ENCODE measurements at regions not wholly inside any gene's neighbourhood (a gene's known extent, or its start where the extent isn't known, plus 50 kb on each side); places are given as distances from the start of the nearest gene placed in this dataset.

DNA sequence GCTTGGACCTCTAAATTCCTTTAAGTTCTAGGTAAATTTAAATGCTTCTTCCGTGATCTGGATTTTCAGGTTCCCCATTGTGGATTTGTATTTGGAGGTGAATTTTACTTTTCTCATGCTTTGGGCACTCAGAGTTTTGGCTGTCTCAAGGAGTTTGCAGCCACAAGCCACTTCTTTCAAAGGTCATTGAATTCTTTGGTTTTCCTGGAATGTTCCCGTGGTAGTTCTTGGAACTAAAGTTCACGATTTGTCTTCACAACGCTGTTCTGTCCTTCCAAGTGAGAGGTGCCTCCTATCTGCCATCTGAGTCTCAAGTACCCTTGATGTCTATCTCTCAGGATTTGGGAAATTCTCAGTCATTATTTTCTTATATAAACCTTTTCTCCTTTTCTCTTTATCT lies 1438.7 kb upstream of the ZEB2 start:
- TF ChIP-seq, protein P1, sequence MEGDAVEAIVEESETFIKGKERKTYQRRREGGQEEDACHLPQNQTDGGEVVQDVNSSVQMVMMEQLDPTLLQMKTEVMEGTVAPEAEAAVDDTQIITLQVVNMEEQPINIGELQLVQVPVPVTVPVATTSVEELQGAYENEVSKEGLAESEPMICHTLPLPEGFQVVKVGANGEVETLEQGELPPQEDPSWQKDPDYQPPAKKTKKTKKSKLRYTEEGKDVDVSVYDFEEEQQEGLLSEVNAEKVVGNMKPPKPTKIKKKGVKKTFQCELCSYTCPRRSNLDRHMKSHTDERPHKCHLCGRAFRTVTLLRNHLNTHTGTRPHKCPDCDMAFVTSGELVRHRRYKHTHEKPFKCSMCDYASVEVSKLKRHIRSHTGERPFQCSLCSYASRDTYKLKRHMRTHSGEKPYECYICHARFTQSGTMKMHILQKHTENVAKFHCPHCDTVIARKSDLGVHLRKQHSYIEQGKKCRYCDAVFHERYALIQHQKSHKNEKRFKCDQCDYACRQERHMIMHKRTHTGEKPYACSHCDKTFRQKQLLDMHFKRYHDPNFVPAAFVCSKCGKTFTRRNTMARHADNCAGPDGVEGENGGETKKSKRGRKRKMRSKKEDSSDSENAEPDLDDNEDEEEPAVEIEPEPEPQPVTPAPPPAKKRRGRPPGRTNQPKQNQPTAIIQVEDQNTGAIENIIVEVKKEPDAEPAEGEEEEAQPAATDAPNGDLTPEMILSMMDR (conservative IDR thresholded peaks at IDR 0.05; ENCODE audit: low read depth, low read length) = no peak
- no peak for TF ChIP-seq EZH2 (IDR thresholded peaks at IDR 0.05; ENCODE audit: borderline replicate concordance, low read depth, low read length, poor library complexity, severe bottlenecking)
